ENCODE measurements at regions not wholly inside any gene's neighbourhood (a gene's known extent, or its start where the extent isn't known, plus 50 kb on each side); places are given as distances from the start of the nearest gene placed in this dataset.

DNA sequence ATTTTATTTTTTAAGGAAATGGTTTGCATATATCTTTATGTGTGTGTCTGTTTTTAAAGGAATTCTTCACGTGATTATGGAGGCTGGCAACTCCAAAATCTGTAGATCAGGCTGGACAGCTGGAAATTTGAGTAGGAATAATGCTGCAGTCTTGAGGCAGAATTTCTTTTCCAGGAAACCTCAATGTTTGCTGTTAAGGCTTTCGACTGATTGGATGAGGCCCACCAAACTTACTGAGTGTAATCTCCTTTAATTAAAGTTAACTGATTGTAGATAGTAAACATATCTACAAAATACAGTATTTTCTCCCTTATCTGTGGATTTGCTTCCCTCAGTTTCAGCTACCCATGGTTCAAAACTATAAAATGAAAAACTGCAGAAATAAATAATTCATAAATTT, 883.1 kb downstream of the TTLL7 start:
- Histone ChIP-seq H3K4me1 (ENCODE audit: control insufficient read depth in 2 of 2, insufficient read depth in 2 of 2, low read length in 2 of 2) (no peaks in the 10 kb centered on the region), H3K36me3 (ENCODE audit: control insufficient read depth in 2 of 3, insufficient read depth in 3 of 3, low read length in 3 of 3) (no peaks in the 10 kb centered on the region), H3K4me3 (ENCODE audit: low read length) (no peak overlapping the region), H3K27me3 (ENCODE audit: control insufficient read depth in 2 of 2, insufficient read depth in 2 of 2, low read length in 2 of 2) (no peaks in the 10 kb centered on the region), H3K27ac (ENCODE audit: low read depth, low read length) (no peak overlapping the region), H3K9me3 (ENCODE audit: control insufficient read depth in 2 of 3, low read length in 3 of 3) (no peaks in the 10 kb centered on the region)
- Mint-ChIP-seq H3K4me3 (no peak overlapping the region), H3K27ac (no peak overlapping the region), H3K9me3 (no peaks in the 10 kb centered on the region), H3K4me1 (peaks cover 0 to 4% (median 0%) of the 10 kb centered on the region in 7 donors), H3K36me3 (no peaks in the 10 kb centered on the region), H3K27me3 (no peaks in the 10 kb centered on the region)
- DNase-seq (no peak), ATAC-seq (no peak)
- intact Hi-C loops (cut with micrococcal nuclease), result no loop called here
- CTCF ChIA-PET, result no interaction called here
- POLR2A ChIA-PET, result no interaction called here

DNA sequence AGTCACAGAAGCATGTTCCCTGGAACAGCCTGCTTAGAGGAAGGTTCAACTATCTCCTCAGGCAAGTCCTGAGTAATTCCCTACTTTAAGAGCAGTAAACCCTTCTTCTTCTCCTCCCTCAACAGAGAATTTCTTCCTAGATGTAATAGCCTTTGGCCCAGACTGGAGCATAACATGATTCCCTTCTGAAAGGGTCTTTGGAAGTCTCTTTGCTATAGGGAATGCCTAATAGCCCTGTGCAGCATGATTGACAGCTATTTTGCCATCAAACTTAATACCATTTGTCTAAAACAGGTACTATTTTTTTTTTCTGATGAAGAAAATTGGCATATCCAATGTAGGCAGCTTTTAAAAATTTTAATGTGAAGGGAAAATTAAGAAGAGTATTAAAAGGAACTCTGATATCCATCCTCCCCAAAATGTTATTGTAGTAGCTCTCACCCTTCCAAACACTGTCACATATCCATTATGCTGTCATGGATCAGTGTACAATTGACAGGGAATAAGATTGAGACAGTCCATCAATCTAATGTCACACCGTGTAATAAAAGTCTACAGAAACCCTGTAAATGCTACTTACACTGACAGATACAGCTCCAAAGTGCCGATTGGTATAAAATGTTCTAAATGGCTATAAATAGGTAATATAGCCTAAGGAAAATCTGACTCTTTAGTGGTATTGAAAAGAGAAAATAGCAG, 884.6 kb downstream of the TTLL7 start:
- no peak overlapping the region for H3K27ac Mint-ChIP-seq
- Histone ChIP-seq H3K4me3 (ENCODE audit: low read length) (no peak overlapping the region), H3K9me3 (ENCODE audit: control insufficient read depth in 2 of 3, low read length in 3 of 3) (no peaks in the 10 kb centered on the region), H3K27me3 (ENCODE audit: control insufficient read depth in 2 of 2, insufficient read depth in 2 of 2, low read length in 2 of 2) (no peaks in the 10 kb centered on the region), H3K27ac (ENCODE audit: low read depth, low read length) (no peak overlapping the region), H3K36me3 (ENCODE audit: control insufficient read depth in 2 of 3, insufficient read depth in 3 of 3, low read length in 3 of 3) (no peaks in the 10 kb centered on the region), H3K4me1 (ENCODE audit: control insufficient read depth in 2 of 2, insufficient read depth in 2 of 2, low read length in 2 of 2) (no peaks in the 10 kb centered on the region)
- H3K4me1 Mint-ChIP-seq, result peaks cover 0 to 4% (median 0%) of the 10 kb centered on the region in 7 donors
- CTCF ChIA-PET, result no interaction called here
- no peak overlapping the region for H3K4me3 Mint-ChIP-seq
- intact Hi-C loops (cut with micrococcal nuclease), result no loop called here
- no peaks in the 10 kb centered on the region for H3K36me3 Mint-ChIP-seq
- POLR2A ChIA-PET, result no interaction called here
- H3K27me3 Mint-ChIP-seq, result no peaks in the 10 kb centered on the region
- ATAC-seq, result no peak
- DNase-seq, result no peak
- H3K9me3 Mint-ChIP-seq, result no peaks in the 10 kb centered on the region

GRCh38 chr1:83113652-83114051, 885.3 kb downstream of the TTLL7 start:
- DNase-seq (no peak), ATAC-seq (no peak)
- Mint-ChIP-seq H3K27me3 (no peaks in the 10 kb centered on the region), H3K27ac (peak overlapping the region in 1 of 9 donors; percentile 53), H3K9me3 (no peaks in the 10 kb centered on the region), H3K4me3 (no peak overlapping the region), H3K36me3 (no peaks in the 10 kb centered on the region), H3K4me1 (peaks cover 0 to 4% (median 0%) of the 10 kb centered on the region in 7 donors)
- Histone ChIP-seq H3K36me3 (ENCODE audit: control insufficient read depth in 2 of 3, insufficient read depth in 3 of 3, low read length in 3 of 3) (no peaks in the 10 kb centered on the region), H3K4me3 (ENCODE audit: low read length) (no peak overlapping the region), H3K27ac (ENCODE audit: low read depth, low read length) (no peak overlapping the region), H3K9me3 (ENCODE audit: control insufficient read depth in 2 of 3, low read length in 3 of 3) (no peaks in the 10 kb centered on the region), H3K4me1 (ENCODE audit: control insufficient read depth in 2 of 2, insufficient read depth in 2 of 2, low read length in 2 of 2) (no peaks in the 10 kb centered on the region), H3K27me3 (ENCODE audit: control insufficient read depth in 2 of 2, insufficient read depth in 2 of 2, low read length in 2 of 2) (no peaks in the 10 kb centered on the region)
- intact Hi-C loops (cut with micrococcal nuclease), result no loop called here
- POLR2A ChIA-PET, result no interaction called here
- CTCF ChIA-PET, result no interaction called here

DNA sequence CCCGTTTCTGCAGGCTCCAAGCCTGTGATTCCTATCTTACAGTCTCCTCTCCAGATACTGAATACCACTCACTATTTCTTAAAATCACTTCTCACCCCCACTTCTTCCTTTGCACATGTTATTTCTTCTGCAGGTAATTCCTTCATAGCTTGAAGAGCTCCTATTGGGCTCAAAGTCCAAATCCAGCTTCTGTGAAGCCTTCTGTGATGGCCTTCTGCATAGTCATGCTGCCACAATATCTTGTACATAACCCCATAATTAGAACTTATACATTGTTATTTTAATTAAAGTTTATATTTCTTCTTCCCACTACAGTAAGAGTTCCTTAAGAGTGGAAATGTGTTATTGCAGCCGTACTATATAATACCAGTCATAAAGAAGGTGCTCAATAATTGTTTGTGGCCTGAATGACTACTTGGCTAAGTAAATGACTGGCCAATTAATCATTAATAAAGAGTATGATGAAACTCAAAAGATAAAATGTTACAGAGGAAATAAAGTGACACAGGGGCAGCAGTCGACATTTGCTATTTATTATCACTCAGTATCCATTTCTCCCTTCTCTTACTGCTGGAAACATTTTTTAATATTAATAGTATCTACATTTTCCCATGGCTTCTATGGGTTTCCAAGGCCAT, 886.6 kb downstream of the TTLL7 start:
- intact Hi-C loops (cut with micrococcal nuclease), result no loop called here
- H3K9me3 Mint-ChIP-seq, result no peaks in the 10 kb centered on the region
- CTCF ChIA-PET, result interaction anchor here (0.7 kb wide), 3 partner anchors 12 to 1394 kb away, joined by 3 to 4 read pairs (median 4); partner anchors contain the start of gene SPATA1
- H3K27ac Mint-ChIP-seq, result no peak overlapping the region
- no peak overlapping the region for H3K27ac ChIP-seq (ENCODE audit: low read depth, low read length)
- peaks cover 0 to 4% (median 0%) of the 10 kb centered on the region in 7 donors for H3K4me1 Mint-ChIP-seq
- H3K27me3 ChIP-seq (ENCODE audit: control insufficient read depth in 2 of 2, insufficient read depth in 2 of 2, low read length in 2 of 2), result no peaks in the 10 kb centered on the region
- no peaks in the 10 kb centered on the region for H3K9me3 ChIP-seq (ENCODE audit: control insufficient read depth in 2 of 3, low read length in 3 of 3)
- H3K36me3 Mint-ChIP-seq, result no peaks in the 10 kb centered on the region
- no peak for DNase-seq
- H3K4me3 Mint-ChIP-seq, result no peak overlapping the region
- no peak overlapping the region for H3K4me3 ChIP-seq (ENCODE audit: low read length)
- ATAC-seq, result no peak
- no peaks in the 10 kb centered on the region for H3K4me1 ChIP-seq (ENCODE audit: control insufficient read depth in 2 of 2, insufficient read depth in 2 of 2, low read length in 2 of 2)
- POLR2A ChIA-PET, result interaction anchor here (0.6 kb wide), 1 partner anchor 11 kb away, joined by 4 read pairs; no protein-coding TSS in a partner anchor
- H3K36me3 ChIP-seq (ENCODE audit: control insufficient read depth in 2 of 3, insufficient read depth in 3 of 3, low read length in 3 of 3), result no peaks in the 10 kb centered on the region
- H3K27me3 Mint-ChIP-seq, result no peaks in the 10 kb centered on the region

- H3K27ac Mint-ChIP-seq, result no peak overlapping the region
- ATAC-seq, result no peak
- peaks cover 0 to 4% (median 0%) of the 10 kb centered on the region in 7 donors for H3K4me1 Mint-ChIP-seq
- H3K27me3 Mint-ChIP-seq, result no peaks in the 10 kb centered on the region
- H3K27me3 ChIP-seq (ENCODE audit: control insufficient read depth in 2 of 2, insufficient read depth in 2 of 2, low read length in 2 of 2), result no peaks in the 10 kb centered on the region
- H3K4me3 ChIP-seq (ENCODE audit: low read length), result no peak overlapping the region
- no peaks in the 10 kb centered on the region for H3K9me3 Mint-ChIP-seq
- no peak overlapping the region for H3K4me3 Mint-ChIP-seq
- H3K36me3 ChIP-seq (ENCODE audit: control insufficient read depth in 2 of 3, insufficient read depth in 3 of 3, low read length in 3 of 3), result no peaks in the 10 kb centered on the region
- ChIA-PET POLR2A (no interaction called here), CTCF (no interaction called here)
- H3K4me1 ChIP-seq (ENCODE audit: control insufficient read depth in 2 of 2, insufficient read depth in 2 of 2, low read length in 2 of 2), result no peaks in the 10 kb centered on the region
- DNase-seq, result no peak
- no peaks in the 10 kb centered on the region for H3K36me3 Mint-ChIP-seq
- H3K27ac ChIP-seq (ENCODE audit: low read depth, low read length), result no peak overlapping the region
- H3K9me3 ChIP-seq (ENCODE audit: control insufficient read depth in 2 of 3, low read length in 3 of 3), result no peaks in the 10 kb centered on the region
- intact Hi-C loops (cut with micrococcal nuclease), result no loop called here
Observed at GRCh38 chr1:83110156-83110555, 888.8 kb downstream of the TTLL7 start.

GRCh38 chr1:83109692-83110091, 889.2 kb downstream of the TTLL7 start:
- Histone ChIP-seq H3K4me3 (ENCODE audit: low read length) (no peak overlapping the region), H3K27ac (ENCODE audit: low read depth, low read length) (no peak overlapping the region), H3K27me3 (ENCODE audit: control insufficient read depth in 2 of 2, insufficient read depth in 2 of 2, low read length in 2 of 2) (no peaks in the 10 kb centered on the region), H3K36me3 (ENCODE audit: control insufficient read depth in 2 of 3, insufficient read depth in 3 of 3, low read length in 3 of 3) (no peaks in the 10 kb centered on the region), H3K9me3 (ENCODE audit: control insufficient read depth in 2 of 3, low read length in 3 of 3) (no peaks in the 10 kb centered on the region), H3K4me1 (ENCODE audit: control insufficient read depth in 2 of 2, insufficient read depth in 2 of 2, low read length in 2 of 2) (no peaks in the 10 kb centered on the region)
- intact Hi-C loops (cut with micrococcal nuclease), result no loop called here
- Mint-ChIP-seq H3K9me3 (no peaks in the 10 kb centered on the region), H3K36me3 (no peaks in the 10 kb centered on the region), H3K27me3 (no peaks in the 10 kb centered on the region), H3K27ac (no peak overlapping the region), H3K4me3 (no peak overlapping the region), H3K4me1 (peaks cover 0 to 4% (median 0%) of the 10 kb centered on the region in 7 donors)
- CTCF ChIA-PET, result no interaction called here
- no peak for DNase-seq
- POLR2A ChIA-PET, result no interaction called here
- ATAC-seq, result no peak

DNA sequence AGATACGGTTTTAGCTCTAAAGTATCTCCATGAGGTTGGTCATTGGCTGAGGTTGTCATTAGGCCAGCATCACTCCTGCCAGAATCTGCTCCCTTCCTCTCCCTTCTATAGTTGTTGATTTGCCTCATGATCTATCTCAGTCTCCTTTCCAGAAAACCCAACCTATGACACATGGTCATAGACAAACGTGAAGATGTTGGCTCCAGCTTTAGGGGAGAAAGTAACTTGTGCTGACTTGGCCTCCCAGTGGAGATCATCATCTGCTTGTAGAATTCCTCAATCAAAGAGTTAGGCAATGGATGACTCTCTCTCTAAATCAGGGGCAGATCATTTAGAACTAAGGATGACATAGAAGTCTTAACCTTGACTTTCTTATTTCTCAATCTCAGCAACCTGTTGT, 894.4 kb downstream of the TTLL7 start:
- Histone ChIP-seq H3K27ac (ENCODE audit: low read depth, low read length) (no peak overlapping the region), H3K9me3 (ENCODE audit: control insufficient read depth in 2 of 3, low read length in 3 of 3) (no peaks in the 10 kb centered on the region), H3K36me3 (ENCODE audit: control insufficient read depth in 2 of 3, insufficient read depth in 3 of 3, low read length in 3 of 3) (no peaks in the 10 kb centered on the region), H3K4me1 (ENCODE audit: control insufficient read depth in 2 of 2, insufficient read depth in 2 of 2, low read length in 2 of 2) (no peaks in the 10 kb centered on the region), H3K4me3 (ENCODE audit: low read length) (no peak overlapping the region), H3K27me3 (ENCODE audit: control insufficient read depth in 2 of 2, insufficient read depth in 2 of 2, low read length in 2 of 2) (no peaks in the 10 kb centered on the region)
- H3K4me1 Mint-ChIP-seq, result no peaks in the 10 kb centered on the region
- intact Hi-C loops (cut with micrococcal nuclease), result no loop called here
- H3K27me3 Mint-ChIP-seq, result no peaks in the 10 kb centered on the region
- no peak overlapping the region for H3K4me3 Mint-ChIP-seq
- CTCF ChIA-PET, result interaction anchor here (0.6 kb wide), 1 partner anchor 86 kb away, joined by 3 read pairs; no protein-coding TSS in a partner anchor
- H3K36me3 Mint-ChIP-seq, result no peaks in the 10 kb centered on the region
- DNase-seq, result no peak
- POLR2A ChIA-PET, result no interaction called here
- no peaks in the 10 kb centered on the region for H3K9me3 Mint-ChIP-seq
- no peak overlapping the region for H3K27ac Mint-ChIP-seq
- ATAC-seq, result no peak
